ENCODE measurements at regions not wholly inside any gene's neighbourhood (a gene's known extent, or its start where the extent isn't known, plus 50 kb on each side); places are given as distances from the start of the nearest gene placed in this dataset.
"Not testable (repeated sequence)": the region's sequence is repeated elsewhere in the genome, so short reads cannot be mapped to it uniquely, and the experiment has no call there.

GRCh38 chr5:166127766-166128570 lies 2163.5 kb upstream of the WWC1 start:
- DNase-seq (ENCODE audit: low read depth), result no peak
- H3K4me3 ChIP-seq (ENCODE audit: low read length), result no peak overlapping the region
- no peak for TF ChIP-seq CTCF (conservative IDR thresholded peaks at IDR 0.05; ENCODE audit: low read depth, low read length)

- not testable (repeated sequence) for DNase-seq (ENCODE audit: low read depth); H3K4me3 ChIP-seq (ENCODE audit: low read length)
Measured at GRCh38 chr5:166145107-166145506, 2146.3 kb upstream of the WWC1 start.

- DNase-seq (ENCODE audit: low read depth), result no peak
- TF ChIP-seq CTCF (conservative IDR thresholded peaks at IDR 0.05; ENCODE audit: low read depth, low read length), result no peak
- H3K4me3 ChIP-seq (ENCODE audit: low read length), result no peak overlapping the region
Measured at GRCh38 chr5:166163996-166164610, 2127.3 kb upstream of the WWC1 start.

- H3K4me3 ChIP-seq (ENCODE audit: low read length), result no peak overlapping the region
- no peak for TF ChIP-seq CTCF (conservative IDR thresholded peaks at IDR 0.05; ENCODE audit: low read depth, low read length)
- no peak for DNase-seq (ENCODE audit: low read depth)
Measured at GRCh38 chr5:166165596-166165995, 2125.8 kb upstream of the WWC1 start.

GRCh38 chr5:166166071-166166470 lies 2125.4 kb upstream of the WWC1 start:
- no peak overlapping the region for H3K4me3 ChIP-seq (ENCODE audit: low read length)
- TF ChIP-seq CTCF (conservative IDR thresholded peaks at IDR 0.05; ENCODE audit: low read depth, low read length), result no peak
- no peak for DNase-seq (ENCODE audit: low read depth)

- no peak for TF ChIP-seq CTCF (conservative IDR thresholded peaks at IDR 0.05; ENCODE audit: low read depth, low read length)
- no peak overlapping the region for H3K4me3 ChIP-seq (ENCODE audit: low read length)
- DNase-seq (ENCODE audit: low read depth), result no peak
Measured at GRCh38 chr5:166172597-166172996, 2118.8 kb upstream of the WWC1 start.

GRCh38 chr5:166178411-166179080 lies 2112.9 kb upstream of the WWC1 start:
- TF ChIP-seq CTCF (conservative IDR thresholded peaks at IDR 0.05; ENCODE audit: low read depth, low read length), result no peak
- no peak overlapping the region for H3K4me3 ChIP-seq (ENCODE audit: low read length)
- DNase-seq (ENCODE audit: low read depth), result no peak
